ENCODE measurements at regions not wholly inside any gene's neighbourhood (a gene's known extent, or its start where the extent isn't known, plus 50 kb on each side); places are given as distances from the start of the nearest gene placed in this dataset.

GRCh38 chr10:110416776-110417711 lies 80.7 kb upstream of the DUSP5 start:
- TF ChIP-seq POLR2AphosphoS5 (IDR thresholded peaks at IDR 0.05; ENCODE audit: low read depth, low read length) (no peak), POLR2A (IDR thresholded peaks at IDR 0.05; ENCODE audit: low read depth, low read length) (no peak)

All from GM12891 (cell line).